ENCODE measurements at regions not wholly inside any gene's neighbourhood (a gene's known extent, or its start where the extent isn't known, plus 50 kb on each side); places are given as distances from the start of the nearest gene placed in this dataset.

DNA sequence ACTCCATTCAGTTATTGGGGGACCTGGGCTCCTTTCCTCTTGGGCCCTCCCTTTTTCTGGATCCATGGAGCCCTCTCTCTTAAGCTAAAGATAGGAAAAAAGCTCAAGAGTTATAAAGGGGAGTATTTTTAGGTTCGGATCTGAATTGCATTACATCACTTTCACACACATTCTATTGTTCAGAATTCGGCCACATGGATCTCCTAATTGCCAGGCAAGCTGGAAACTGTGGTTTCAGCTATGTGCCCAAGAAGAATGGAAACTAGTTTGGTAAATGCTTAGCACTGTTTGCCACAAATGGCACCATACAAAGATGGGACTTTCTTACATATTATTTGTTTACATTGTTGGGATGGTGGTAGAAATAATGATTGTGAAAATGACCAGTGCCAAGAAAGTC is 145.6 kb downstream of the LRIG3 start:
- TF ChIP-seq EP300 (IDR thresholded peaks at IDR 0.05; ENCODE audit: borderline replicate concordance) (no peak), RAD21 (IDR thresholded peaks at IDR 0.05; ENCODE audit: low read depth) (no peak), YY1 (IDR thresholded peaks at IDR 0.05; ENCODE audit: low read depth) (no peak), CEBPB (IDR thresholded peaks at IDR 0.05) (no peak), NFIC (IDR thresholded peaks at IDR 0.05) (no peak), MAX (IDR thresholded peaks at IDR 0.05) (no peak), ZBTB7A (IDR thresholded peaks at IDR 0.05; ENCODE audit: low read depth) (no peak)

All from Ishikawa (cell line).